HG03439 (cell line): ENCODE measurements at regions not wholly inside any gene's neighbourhood (a gene's known extent, or its start where the extent isn't known, plus 50 kb on each side); places are given as distances from the start of the nearest gene placed in this dataset.
"Not testable (repeated sequence)": the region's sequence is repeated elsewhere in the genome, so short reads cannot be mapped to it uniquely, and the experiment has no call there.

Experiments
- ATAC-seq: cut with Tn5 transposase; IDR thresholded peaks from one replicate; pipeline ENCODE4 v1.9.1; 2021; ENCODE audit warnings: mild to moderate bottlenecking, moderate library complexity; ENCODE audit not compliant: unreplicated experiment

GRCh38 chr7:93830141-93830925, 60.2 kb downstream of the TFPI2 start:
- ATAC-seq: no peak

GRCh38 chr7:93828260-93828659, 62.3 kb downstream of the TFPI2 start:
- peak; percentile 86 for ATAC-seq

GRCh38 chr7:93823621-93824020, 66.9 kb downstream of the TFPI2 start:
- ATAC-seq: no peak

GRCh38 chr7:93821463-93821862, 69.1 kb downstream of the TFPI2 start:
- ATAC-seq: no peak

- no peak for ATAC-seq
Measured at GRCh38 chr7:93819699-93820098, 70.9 kb downstream of the TFPI2 start.

GRCh38 chr7:93817526-93817925, 73.0 kb downstream of the TFPI2 start:
- ATAC-seq: no peak

- no peak for ATAC-seq
Measured at GRCh38 chr7:93817004-93817403, 73.5 kb downstream of the TFPI2 start.

GRCh38 chr7:93813514-93813913, 77.0 kb downstream of the TFPI2 start:
- no peak for ATAC-seq

- ATAC-seq: no peak
Measured at GRCh38 chr7:93812061-93812460, 78.5 kb downstream of the TFPI2 start.

- no peak for ATAC-seq
Measured at GRCh38 chr7:93811198-93811597, 79.4 kb downstream of the TFPI2 start.

GRCh38 chr7:93810561-93810960, 80.0 kb downstream of the TFPI2 start:
- ATAC-seq: no peak

GRCh38 chr7:93804726-93805125, 85.8 kb downstream of the TFPI2 start:
- ATAC-seq: no peak

GRCh38 chr7:93799750-93800357, 90.7 kb downstream of the TFPI2 start:
- no peak for ATAC-seq

GRCh38 chr7:93793084-93793697, 97.4 kb downstream of the TFPI2 start:
- not testable (repeated sequence) for ATAC-seq

GRCh38 chr7:93779115-93779514, 111.4 kb downstream of the TFPI2 start:
- ATAC-seq: no peak

- no peak for ATAC-seq
Measured at GRCh38 chr7:93778384-93778783, 112.2 kb downstream of the TFPI2 start.

GRCh38 chr7:93773446-93773845, 117.1 kb downstream of the TFPI2 start:
- no peak for ATAC-seq

GRCh38 chr7:93765475-93765874, 125.1 kb downstream of the TFPI2 start:
- ATAC-seq: no peak

- no peak for ATAC-seq
Measured at GRCh38 chr7:93758631-93759030, 131.9 kb downstream of the TFPI2 start.

GRCh38 chr7:93757426-93757825, 133.1 kb downstream of the TFPI2 start:
- no peak for ATAC-seq

- no peak for ATAC-seq
Measured at GRCh38 chr7:93756890-93757289, 133.7 kb downstream of the TFPI2 start.

GRCh38 chr7:93751421-93751820, 139.1 kb downstream of the TFPI2 start:
- no peak for ATAC-seq
